ENCODE measurements at regions not wholly inside any gene's neighbourhood (a gene's known extent, or its start where the extent isn't known, plus 50 kb on each side); places are given as distances from the start of the nearest gene placed in this dataset.

DNA sequence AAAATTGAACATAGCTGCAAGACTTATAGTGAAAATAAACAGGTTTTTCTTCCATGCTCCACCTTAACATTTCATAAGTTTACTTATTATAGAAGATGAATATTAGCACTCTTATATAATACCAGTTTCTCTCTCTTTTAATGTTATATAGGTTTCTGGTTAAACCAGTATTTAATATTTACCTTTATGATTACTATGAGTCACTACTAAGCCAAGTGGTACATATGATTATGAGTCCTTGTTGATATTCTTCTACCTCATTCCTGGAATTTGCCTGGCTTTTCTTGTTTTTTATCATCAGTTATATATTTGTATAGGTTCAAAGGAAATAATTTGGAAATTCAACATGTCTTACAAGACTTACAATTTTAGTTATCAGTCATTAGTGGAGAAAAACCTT is 89.9 kb upstream of the MAOA start:
- no peak for DNase-seq (ENCODE audit: low read depth, low spot score)

DNA sequence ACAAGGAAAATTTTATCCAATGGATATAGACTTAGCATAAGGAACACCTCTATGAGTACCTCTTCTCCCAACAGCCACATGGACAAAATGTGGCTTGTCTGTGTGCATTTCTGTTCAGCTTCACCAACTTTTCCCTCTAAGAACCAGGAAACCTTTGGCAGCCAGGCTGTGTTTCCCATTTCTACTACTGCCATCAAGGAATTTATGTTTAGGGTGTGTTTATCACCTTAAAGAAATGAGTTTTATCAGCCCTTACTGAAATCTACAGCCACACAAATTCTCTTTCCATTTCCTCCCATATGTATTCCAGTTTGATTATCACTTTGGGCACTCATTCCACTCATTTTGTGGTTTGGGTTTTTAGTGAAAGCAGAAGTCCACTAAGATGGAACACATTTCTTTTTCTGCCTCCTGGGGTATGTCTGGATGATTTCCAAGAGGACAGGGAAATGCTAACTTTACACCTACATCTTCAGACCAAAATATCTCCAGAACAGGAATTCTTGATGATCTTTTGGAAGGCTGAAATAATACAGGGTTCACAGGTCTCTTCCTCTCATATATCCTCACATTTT is 82.6 kb upstream of the MAOA start:
- DNase-seq (ENCODE audit: low read depth, low spot score): no peak

DNA sequence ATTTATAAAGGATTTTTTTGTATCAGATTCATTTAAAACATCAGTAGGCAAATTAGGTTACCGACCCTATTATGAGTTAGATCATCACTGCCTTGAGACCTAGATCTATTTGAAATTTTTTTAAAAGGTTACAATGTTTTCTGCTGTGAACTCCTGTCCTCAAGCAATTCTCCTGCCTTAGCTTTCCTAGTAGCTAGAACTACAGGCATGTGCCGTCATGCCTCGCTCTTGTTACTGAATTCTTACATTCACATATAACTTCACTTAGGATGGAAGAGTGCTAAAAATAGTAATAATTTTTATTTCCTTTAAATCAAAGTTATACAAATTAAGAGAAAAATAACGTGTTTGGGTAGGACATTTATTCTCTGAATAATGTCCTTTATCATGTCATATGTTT is 75.5 kb upstream of the MAOA start:
- no peak for DNase-seq (ENCODE audit: low read depth, low spot score)

DNA sequence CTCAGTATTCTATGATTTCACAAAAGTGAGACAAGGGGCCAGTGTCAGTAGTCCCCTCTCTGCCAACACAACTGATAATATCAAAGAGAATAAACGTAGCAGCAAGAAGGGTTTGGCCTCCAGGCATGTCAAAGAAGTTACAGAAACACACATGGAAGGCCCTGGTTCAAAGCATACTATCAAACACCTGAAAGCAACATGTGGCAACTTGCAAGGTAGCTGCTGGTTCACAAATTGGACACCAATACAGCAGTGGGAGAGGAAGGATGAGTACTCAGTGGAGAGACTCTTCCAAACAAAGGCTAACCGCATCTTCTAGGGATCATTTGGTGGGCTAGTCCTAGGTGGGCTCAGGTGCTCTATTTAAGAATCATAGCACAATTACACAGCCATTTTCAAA is 74.9 kb upstream of the MAOA start:
- no peak for DNase-seq (ENCODE audit: low read depth, low spot score)

DNA sequence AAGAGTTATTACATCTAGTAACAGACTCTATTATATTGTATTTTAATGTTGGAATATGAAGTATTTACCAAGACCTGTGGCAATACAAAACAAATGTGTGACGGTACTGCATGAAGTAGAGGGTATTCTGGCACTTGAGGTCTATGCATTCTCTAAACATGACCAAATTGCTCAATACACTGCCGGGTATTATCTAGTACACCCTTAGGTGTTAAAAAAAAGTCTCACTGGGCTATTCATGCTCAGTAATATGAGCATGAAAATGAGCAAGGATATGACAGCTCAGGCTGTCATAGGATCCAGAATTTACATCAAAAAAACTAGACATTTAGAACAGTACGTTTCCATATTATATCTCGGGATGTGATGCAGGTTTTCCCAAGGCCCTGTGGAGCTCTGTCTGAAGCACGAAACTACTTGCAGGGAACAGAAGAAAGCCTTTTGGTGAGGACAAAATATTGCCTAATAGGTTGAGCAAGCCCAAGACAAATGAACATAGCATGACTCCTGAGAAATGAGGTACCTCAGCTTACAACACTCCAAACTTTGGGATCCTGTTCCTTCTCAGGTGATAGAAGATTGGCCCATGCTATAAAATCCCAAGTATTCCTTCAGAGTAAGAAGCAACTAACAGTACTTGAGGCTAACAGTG is 74.1 kb upstream of the MAOA start:
- DNase-seq (ENCODE audit: low read depth, low spot score): no peak

DNA sequence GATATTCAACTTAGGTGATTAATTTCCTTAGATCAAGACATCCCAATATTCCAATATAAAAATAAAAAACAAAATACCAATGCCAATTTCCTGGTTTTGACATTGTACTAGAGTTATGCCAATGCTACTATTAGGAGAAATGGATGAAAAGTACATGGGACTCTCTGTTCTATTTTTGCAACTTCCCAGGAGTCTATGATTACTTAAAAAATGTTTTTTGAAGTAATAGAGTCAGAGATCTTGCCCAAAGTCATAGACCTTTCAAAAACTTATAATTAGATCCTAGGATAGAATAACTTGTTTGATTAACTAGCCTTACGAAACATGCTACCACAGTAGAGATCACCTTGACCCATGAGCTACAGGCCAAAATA is 73.6 kb upstream of the MAOA start:
- no peak for DNase-seq (ENCODE audit: low read depth, low spot score)

DNA sequence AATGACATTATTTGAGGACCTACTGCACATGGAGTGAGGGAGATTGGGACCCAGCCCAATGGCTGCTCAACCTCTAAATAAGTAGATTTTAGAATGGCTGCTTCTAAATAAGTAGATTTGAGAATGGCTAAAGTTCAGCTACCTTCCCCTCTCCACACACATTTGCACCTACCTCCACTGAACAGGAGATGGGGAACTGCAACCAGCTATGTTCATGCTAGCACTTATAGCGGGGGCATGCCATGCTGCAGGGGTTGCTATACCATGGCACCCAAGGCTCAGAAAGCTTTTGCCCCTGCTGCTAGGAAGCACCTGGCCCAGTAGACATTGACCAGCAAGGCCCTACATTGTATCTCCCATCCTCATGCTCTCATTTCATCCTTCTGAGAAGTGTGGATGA is 70.2 kb upstream of the MAOA start:
- no peak for DNase-seq (ENCODE audit: low read depth, low spot score)

DNA sequence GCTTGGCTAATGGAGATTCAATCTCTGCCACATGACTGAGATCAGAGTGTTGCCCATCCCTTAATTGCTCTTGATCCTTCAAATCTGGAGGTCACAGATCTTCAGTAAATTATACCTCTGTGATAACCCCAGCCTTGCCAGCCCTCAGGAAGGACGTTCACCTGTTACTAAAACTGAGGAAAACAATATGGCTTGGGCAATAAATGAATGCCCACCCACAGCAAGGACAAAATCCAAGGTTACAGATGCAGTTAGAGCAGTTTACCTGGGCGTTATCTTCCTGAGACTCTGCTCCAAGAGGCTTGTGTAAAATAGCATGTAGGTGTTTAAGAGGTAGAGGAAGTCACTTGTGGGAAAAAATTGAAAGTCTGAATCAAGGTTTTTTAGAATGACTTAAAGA is 69.3 kb upstream of the MAOA start:
- DNase-seq (ENCODE audit: low read depth, low spot score): no peak

DNA sequence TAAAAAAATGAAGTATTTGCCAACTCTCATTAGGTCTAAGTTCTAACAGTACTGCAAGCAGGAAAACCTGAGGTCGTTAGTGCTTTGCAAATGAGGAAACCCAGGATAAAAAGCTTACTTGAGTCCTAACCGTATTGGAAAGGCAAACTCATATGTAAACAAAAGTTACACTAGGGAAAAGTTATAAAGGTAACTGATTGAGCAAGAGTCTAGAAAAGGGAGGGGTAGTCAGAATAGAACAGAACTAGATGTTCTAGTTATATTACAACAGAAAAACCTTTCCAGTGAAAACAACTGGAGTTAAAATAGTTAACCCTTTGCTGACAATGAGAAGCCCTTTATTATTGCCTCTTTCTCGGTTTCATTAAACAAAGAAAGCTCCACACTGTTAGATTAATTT is 66.4 kb upstream of the MAOA start:
- no peak for DNase-seq (ENCODE audit: low read depth, low spot score)

DNA sequence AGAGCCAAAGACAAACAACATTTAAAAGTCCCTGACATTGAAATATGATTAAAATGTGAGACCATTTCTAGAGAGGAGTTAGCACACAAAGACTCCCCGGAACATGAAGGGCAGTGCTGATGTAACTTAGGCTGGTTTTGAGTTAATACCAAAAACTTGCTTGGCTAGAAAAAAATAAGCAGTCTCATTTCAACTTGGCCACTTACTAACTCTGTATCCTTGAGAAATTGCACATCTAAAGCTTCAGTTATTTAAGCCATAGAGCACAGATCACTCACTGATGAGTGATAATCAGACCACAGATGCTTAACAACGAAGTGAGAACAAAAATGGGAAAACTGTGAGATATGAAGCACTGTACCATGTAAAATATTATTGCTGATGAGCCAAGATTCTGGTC is 65.9 kb upstream of the MAOA start:
- DNase-seq (ENCODE audit: low read depth, low spot score): no peak

DNA sequence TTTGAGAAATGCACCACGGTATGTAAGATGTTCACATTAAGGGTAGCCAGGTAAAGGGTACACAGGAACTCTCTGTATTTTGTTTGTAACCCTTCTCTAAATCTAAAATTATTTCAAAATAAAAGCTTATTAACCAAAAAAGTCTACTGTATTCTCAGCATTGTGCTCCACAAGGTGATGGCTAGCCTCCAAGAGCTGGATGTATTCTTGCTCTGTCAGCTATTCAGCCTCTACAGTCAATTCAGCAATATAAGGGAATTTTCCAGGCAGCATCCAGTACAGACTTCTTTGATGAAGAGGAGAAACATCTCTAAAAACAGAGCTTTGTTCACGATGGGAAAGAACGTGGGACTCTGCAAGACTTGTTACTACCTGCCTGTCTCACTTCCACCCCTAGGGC is 63.5 kb upstream of the MAOA start:
- DNase-seq (ENCODE audit: low read depth, low spot score): no peak

DNA sequence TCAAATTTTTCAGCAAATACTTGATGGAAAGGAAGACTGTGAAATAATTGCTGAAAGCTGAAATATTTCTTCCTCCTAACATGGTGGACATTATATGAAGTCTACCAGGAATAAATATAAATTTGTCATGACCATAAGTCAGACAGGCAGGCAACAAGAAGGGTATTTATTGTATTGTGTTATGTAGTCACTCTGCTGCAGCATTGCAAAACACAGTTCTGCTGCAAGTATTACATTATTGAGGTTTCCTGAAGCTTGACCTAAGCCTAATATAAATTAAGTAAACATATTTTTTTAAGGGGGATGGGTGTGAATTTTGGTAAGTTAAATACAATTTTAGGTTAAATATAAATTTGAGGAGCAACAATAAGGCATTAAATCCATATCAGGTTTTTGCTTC is 60.2 kb upstream of the MAOA start:
- DNase-seq (ENCODE audit: low read depth, low spot score): no peak

DNA sequence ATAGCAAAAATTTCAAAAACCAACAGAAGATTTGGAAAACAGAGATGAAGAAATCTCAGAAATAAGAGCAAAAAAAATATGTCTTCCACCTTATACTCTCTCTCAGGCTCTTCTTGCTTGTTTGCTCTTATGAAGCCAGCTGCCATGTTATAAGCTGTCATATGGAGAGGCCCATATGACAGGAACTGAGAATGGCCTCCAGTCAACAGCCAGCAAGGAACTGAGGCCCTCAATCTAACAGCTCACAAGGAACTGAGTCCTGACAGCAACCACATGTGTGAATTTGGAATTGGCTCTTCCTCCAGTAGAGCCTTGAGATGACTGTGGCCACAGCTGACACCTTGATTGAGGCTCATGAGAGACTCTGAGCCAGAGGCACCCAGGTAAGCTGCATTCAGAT is 51.3 kb upstream of the MAOA start:
- DNase-seq (ENCODE audit: low read depth, low spot score): no peak

DNA sequence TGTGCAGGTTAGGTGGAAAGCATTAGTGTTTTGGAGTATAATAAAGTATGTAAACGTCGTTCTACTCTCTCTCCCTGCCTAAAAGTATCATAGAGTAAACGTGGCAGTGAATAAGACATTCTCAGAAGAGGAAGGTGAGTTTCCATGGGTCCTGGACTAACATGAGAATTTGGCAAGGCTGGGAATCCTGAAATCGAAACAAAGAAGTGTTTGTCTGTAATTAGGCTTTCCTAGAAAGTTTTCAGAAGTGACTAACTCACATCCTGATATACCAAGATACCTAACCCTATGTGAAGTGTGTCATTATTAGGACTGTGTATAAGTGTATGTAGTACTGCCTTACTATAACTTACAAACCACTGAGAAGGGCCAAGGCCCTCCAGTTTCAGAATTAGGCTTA is 50.7 kb upstream of the MAOA start:
- DNase-seq (ENCODE audit: low read depth, low spot score): no peak
